ENCODE measurements at regions not wholly inside any gene's neighbourhood (a gene's known extent, or its start where the extent isn't known, plus 50 kb on each side); places are given as distances from the start of the nearest gene placed in this dataset.

DNA sequence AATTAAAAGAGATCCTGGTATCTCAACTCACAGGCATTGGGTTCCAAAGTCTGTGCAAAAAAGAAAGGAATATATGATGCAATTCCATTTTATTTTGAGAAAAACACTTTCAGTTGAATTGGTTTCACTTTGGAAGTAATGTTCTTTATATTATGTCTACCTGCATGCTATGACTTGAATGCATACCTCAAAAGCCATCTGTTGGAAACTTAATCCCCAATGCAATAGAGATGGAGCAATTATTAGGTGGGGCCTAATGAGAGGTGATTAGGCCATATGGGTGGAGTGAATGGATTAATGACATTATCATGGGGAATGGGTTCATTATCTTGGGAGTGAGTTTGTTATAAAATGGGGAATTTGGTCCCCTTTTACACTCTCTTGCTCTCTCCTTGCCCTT, 293.3 kb downstream of the CSNK1G3 start:
- no peak for FAIRE-seq
- H3K9me3 ChIP-seq (replicated peaks; ENCODE audit: control insufficient read depth, insufficient read depth, low read depth, low read length), result no peaks in the 10 kb centered on the region; the same call in 1 of the 2 replicates
- ATAC-seq, result no peak
- no peak overlapping the region for H3K9ac ChIP-seq (ENCODE audit: insufficient read depth in 1 of 2, low read depth in 2 of 2, low read length in 2 of 2)
- intact Hi-C loops (cut with micrococcal nuclease), result no loop called here
- no peak for DNase-seq (ENCODE audit: extremely low read depth in 1 of 4, low spot score in 3 of 4)
- H4K20me1 ChIP-seq (replicated peaks; ENCODE audit: control insufficient read depth, insufficient read depth, low read length), result no peaks in the 10 kb centered on the region
- no peaks in the 10 kb centered on the region for H3K4me1 ChIP-seq (replicated peaks in 1 of 2; ENCODE audit: control insufficient read depth in 2 of 2, insufficient read depth in 2 of 2, low read length in 2 of 2)
- no peaks in the 10 kb centered on the region for H3K9me1 ChIP-seq (ENCODE audit: control insufficient read depth, insufficient read depth, low read length)
- ChIA-PET CTCF (ENCODE audit: low intra/inter-chr PET ratio) (no interaction called here), POLR2A (no interaction called here)
- no peak overlapping the region for H3K4me2 ChIP-seq (ENCODE audit: insufficient read depth, low read length)
- no TSS peak for BruUV-seq (replicated peaks)
- H3K27me3 ChIP-seq (ENCODE audit: control insufficient read depth in 2 of 2, insufficient read depth in 2 of 2, low read length in 2 of 2), result no peaks in the 10 kb centered on the region
- no peak overlapping the region for H2AFZ ChIP-seq (ENCODE audit: low read depth, low read length)
- in situ Hi-C loops (cut with MboI), result no loop called here
- H3K36me3 ChIP-seq (ENCODE audit: control insufficient read depth, insufficient read depth, low read length), result no peaks in the 10 kb centered on the region
- H3K27ac ChIP-seq (ENCODE audit: extremely low read depth, low read depth, low read length), result no peak overlapping the region
- no peak overlapping the region for H3K4me3 ChIP-seq
- no peaks in the 10 kb centered on the region for H3K79me2 ChIP-seq (ENCODE audit: control insufficient read depth, insufficient read depth, low read length)
- TF ChIP-seq U2AF1 (optimal IDR thresholded peaks at IDR 0.05; ENCODE audit: low read depth, low read length) (no peak), XRCC3 (IDR thresholded peaks at IDR 0.05) (no peak), SREBF1 (IDR thresholded peaks at IDR 0.05; ENCODE audit: borderline replicate concordance, low read depth, low read length) (no peak), KDM5B (IDR thresholded peaks at IDR 0.05; ENCODE audit: insufficient replicate concordance, low read depth, low read length) (no peak), GABPB1 (CRISPR knock-in tag; IDR thresholded peaks at IDR 0.05) (no peak), ZNF384 (IDR thresholded peaks at IDR 0.05; ENCODE audit: low read depth, low read length) (no peak), CHD1 (IDR thresholded peaks at IDR 0.05; ENCODE audit: low read length) (no peak), ZC3H8 (IDR thresholded peaks at IDR 0.05) (no peak), XRCC4 (IDR thresholded peaks at IDR 0.05; ENCODE audit: extremely low read depth, insufficient read depth, insufficient read length) (no peak), SREBF2 (CRISPR knock-in tag; IDR thresholded peaks at IDR 0.05) (no peak), SMAD2 (IDR thresholded peaks at IDR 0.05; ENCODE audit: low read depth, low read length) (no peak), BRD4 (IDR thresholded peaks at IDR 0.05) (no peak), ZNF57 (CRISPR knock-in tag; IDR thresholded peaks at IDR 0.05) (no peak), NCOA4 (IDR thresholded peaks at IDR 0.05; ENCODE audit: partially characterized antibody) (no peak)
- TF ChIP-seq, protein P1, sequence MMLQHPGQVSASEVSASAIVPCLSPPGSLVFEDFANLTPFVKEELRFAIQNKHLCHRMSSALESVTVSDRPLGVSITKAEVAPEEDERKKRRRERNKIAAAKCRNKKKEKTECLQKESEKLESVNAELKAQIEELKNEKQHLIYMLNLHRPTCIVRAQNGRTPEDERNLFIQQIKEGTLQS (IDR thresholded peaks at IDR 0.05), result no peak
- TF ChIP-seq, protein P1 (CRISPR knock-in tag; conservative IDR thresholded peaks at IDR 0.05), result no peak

Measured in K562 (cell line).